HG03565 (cell line): ENCODE measurements at regions not wholly inside any gene's neighbourhood (a gene's known extent, or its start where the extent isn't known, plus 50 kb on each side); places are given as distances from the start of the nearest gene placed in this dataset.

Experiments
- ATAC-seq: cut with Tn5 transposase; IDR thresholded peaks from one replicate; pipeline ENCODE4 v1.9.1; 2021; ENCODE audit warnings: mild to moderate bottlenecking, moderate library complexity; ENCODE audit not compliant: unreplicated experiment

DNA sequence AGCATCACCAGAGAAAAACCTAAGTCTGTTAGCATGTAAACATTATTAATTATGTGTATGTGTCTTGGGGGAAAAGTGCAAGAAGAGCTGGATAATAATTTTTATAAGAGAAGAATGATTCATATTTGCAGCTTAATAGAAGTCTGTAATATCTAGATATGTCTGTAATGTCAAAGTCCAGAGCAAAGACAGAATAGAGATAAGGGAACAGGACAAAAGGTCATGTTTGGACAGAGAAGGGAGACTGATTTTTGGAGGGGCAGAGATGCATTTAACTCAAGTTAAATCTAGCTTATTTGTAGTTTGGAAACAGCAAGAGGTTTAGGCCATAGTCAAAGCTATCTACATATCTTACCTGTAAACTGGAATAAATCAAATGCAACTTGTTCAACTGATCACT is 61.2 kb downstream of the MAGED1 start:
- no peak for ATAC-seq

DNA sequence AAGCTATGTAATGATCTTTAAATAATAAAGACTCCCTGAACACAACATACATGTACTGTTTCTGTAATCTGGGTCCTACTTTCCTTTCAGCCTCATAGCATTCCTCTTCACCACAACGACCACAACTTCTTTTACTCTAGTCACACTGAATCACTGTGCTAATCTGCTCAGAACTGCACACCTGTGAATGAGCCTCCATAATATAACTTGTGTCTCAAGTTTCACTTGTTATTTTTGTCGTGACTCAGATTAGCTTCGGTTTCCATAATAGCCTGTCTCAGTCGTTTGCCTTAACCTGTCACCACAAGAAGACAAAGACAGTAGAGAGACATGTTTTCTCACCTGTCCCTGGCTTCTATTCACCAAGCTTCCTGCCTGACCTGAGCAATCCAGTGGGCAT is 61.8 kb downstream of the MAGED1 start:
- ATAC-seq: peak; percentile 97

DNA sequence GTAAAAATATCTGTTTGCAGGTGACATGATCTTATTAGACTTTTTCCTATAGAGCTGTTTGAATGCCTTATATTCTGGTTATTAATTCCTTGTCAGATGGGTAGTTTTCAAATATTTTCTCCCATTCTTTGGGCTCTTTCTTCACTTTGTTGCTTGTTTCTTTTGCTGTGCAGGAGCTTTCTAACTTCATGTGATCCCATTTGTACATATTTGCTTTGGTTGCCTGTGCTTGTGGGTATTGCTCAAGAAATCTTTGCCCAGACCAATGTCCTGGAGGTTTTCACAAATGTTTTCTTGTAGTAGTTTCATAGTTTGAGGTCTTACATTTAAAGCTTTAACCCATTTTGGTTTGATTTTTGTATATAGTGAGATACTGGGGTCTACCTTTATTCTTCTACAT is 63.0 kb downstream of the MAGED1 start:
- ATAC-seq: no peak

DNA sequence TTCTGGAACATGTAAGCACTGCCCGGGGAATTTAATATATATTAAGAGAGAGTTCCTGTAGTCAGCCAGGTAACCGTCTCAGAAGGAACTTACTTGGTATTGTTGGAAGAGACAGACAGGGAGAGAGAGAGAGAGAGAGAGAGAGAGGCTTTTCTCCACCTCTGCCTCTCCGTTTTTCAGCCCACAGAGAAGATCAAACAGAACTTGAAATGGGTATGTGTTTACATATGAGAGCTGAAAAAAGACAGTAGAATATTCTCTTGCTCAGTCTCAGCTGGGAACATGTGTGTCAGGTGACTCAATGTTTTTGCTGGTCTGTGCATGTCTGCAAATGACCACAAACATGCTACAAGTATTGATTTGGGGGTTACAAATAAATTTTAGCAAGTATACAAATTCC is 81.9 kb downstream of the MAGED1 start:
- ATAC-seq: no peak

DNA sequence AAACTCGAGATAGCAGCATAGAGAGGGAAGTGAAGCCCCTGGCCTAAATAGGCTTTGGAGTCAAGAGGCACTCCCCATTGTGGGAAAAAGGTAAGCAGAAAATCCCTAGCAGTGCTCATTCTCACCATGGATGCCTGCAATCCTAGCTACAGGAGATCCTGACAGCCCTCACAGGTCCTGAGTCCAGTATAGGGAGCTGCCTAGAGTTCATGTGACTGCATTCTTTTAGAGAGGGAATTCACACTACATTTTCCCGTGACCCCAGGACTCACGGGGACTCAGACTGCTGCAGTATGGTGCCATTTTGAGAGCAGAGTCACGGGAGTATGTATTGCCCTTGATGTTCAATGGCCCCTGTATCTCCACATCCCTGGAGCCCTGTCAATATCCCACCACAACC is 82.4 kb downstream of the MAGED1 start:
- no peak for ATAC-seq

DNA sequence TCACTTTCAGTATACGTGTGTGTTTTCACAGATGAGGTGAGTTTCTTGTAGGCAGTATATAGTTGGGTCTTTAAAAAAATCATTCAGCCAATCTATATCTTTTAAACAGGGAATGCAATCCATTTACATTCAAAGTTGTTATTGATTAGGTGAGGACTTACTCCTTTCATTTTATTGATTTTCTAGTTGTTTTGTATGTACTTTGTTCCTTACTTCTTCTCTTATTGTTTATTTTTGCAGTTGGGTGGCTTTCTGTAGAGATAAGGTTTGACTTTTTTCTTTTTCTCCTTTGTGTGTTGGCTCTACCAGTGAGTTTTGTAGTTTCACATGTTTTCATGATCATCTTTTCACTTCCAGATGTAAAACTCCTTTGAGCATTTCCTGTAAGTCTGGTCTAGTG is 83.1 kb downstream of the MAGED1 start:
- ATAC-seq: no peak
